K562 (cell line): ENCODE measurements at regions not wholly inside any gene's neighbourhood (a gene's known extent, or its start where the extent isn't known, plus 50 kb on each side); places are given as distances from the start of the nearest gene placed in this dataset.
"Not testable (repeated sequence)": the region's sequence is repeated elsewhere in the genome, so short reads cannot be mapped to it uniquely, and the experiment has no call there.

Source experiments
- ATAC-seq: fragments of 200-7000 bp; cut with Tn5 transposase; 3 replicates; pipeline ENCODE4 v1.9.1; 2020; ENCODE audit warnings: moderate library complexity
- BruUV-seq: library from RNA; stranded (reverse); fragments of 400-500 nt; replicated peaks from 2 replicates; lab custom pipeline; 2021; lab: Mats Ljungman, UMichigan
- CTCF ChIA-PET: fragments of 300-600 bp; formaldehyde crosslinking; extraction: SDS; loops from one replicate; lab custom pipeline; 2021; ENCODE audit warnings: low intra/inter-chr PET ratio; lab: Yijun Ruan, JAX
- POLR2A ChIA-PET: fragments of 300-600, 350-650 bp; sonication (Branson Sonifier 250); formaldehyde crosslinking; extraction: SDS; loops from one replicate; lab custom pipeline; 2021; ENCODE audit warnings: antibody characterized with exemption, inconsistent platforms; lab: Yijun Ruan, JAX
- DNase-seq, 4 experiments: peaks; one replicate each; pipeline versions ENCODE4 v3.0.0 to v3.0.0-alpha.2; 2011 to 2018; ENCODE audit warnings: low spot score in 3 of 4, mixed read lengths in 3 of 4; ENCODE audit errors: extremely low read depth in 1 of 4
- FAIRE-seq: peaks from 2 replicates; lab custom pipeline; 2011; peaks lifted over from hg19 to GRCh38; lab: Jason Lieb, UNC
- H2AFZ ChIP-seq: 2 replicates; pipeline ENCODE4 v1.6.0; 2011; ENCODE audit warnings: low read depth, low read length, control low read depth, inconsistent platforms
- H3K27ac ChIP-seq: fragments of 200-600 bp; 3 replicates; pipeline ENCODE4 v1.8.0; 2011; ENCODE audit warnings: low read depth, mild to moderate bottlenecking, control low read depth, inconsistent platforms, low read length, moderate library complexity, mixed read lengths; ENCODE audit errors: extremely low read depth
- H3K27me3 ChIP-seq, 2 experiments: fragments of 300-600 bp in 1 of 2; 2 replicates in 1 of 2; 3 replicates in 1 of 2; pipeline versions ENCODE4 v1.6.0 to v1.8.0; 2011; ENCODE audit warnings: inconsistent platforms in 2 of 2, low read length in 2 of 2, mild to moderate bottlenecking in 1 of 2, mixed read lengths in 1 of 2, moderate library complexity in 1 of 2; ENCODE audit not compliant: control insufficient read depth in 2 of 2, insufficient read depth in 2 of 2
- H3K36me3 ChIP-seq: fragments of 300-600 bp; 3 replicates; pipeline ENCODE4 v1.8.0; 2011; ENCODE audit warnings: mild to moderate bottlenecking, low read length, inconsistent platforms; ENCODE audit not compliant: control insufficient read depth, insufficient read depth
- H3K4me1 ChIP-seq, 2 experiments: fragments of 200-600 bp in 1 of 2; replicated peaks in 1 of 2; 2 replicates in 1 of 2; 3 replicates in 1 of 2; pipeline versions ENCODE4 v1.5.1 to v1.8.0; 2011; ENCODE audit warnings: inconsistent platforms in 2 of 2, low read length in 2 of 2, mild to moderate bottlenecking in 1 of 2, mixed read lengths in 1 of 2, moderate library complexity in 1 of 2; ENCODE audit not compliant: control insufficient read depth in 2 of 2, insufficient read depth in 2 of 2
- H3K4me2 ChIP-seq: 2 replicates; pipeline ENCODE4 v1.6.1; 2011; ENCODE audit warnings: low read length, control low read depth, inconsistent platforms, mixed read lengths; ENCODE audit not compliant: insufficient read depth
- H3K4me3 ChIP-seq: fragments of 200-600 bp; sonication (generic), shearing (Covaris generic); 2 replicates; pipeline ENCODE4 v1.5.1; 2016; ENCODE audit warnings: control low read depth, inconsistent platforms
- H3K79me2 ChIP-seq: fragments of 200-600 bp; 3 replicates; pipeline ENCODE4 v1.8.0; 2011; ENCODE audit warnings: low read length, inconsistent platforms; ENCODE audit not compliant: control insufficient read depth, insufficient read depth
- H3K9ac ChIP-seq, 2 experiments: 2 replicates each; pipeline versions ENCODE4 v1.6.0 to v1.6.1; 2011; ENCODE audit warnings: low read depth in 2 of 2, low read length in 2 of 2, control low read depth in 1 of 2, inconsistent platforms in 1 of 2, mild to moderate bottlenecking in 1 of 2, mixed read lengths in 1 of 2; ENCODE audit not compliant: insufficient read depth in 1 of 2
- H3K9me1 ChIP-seq: one replicate; pipeline ENCODE4 v1.6.0; 2011; ENCODE audit warnings: inconsistent platforms, mild to moderate bottlenecking, low read length, moderate library complexity; ENCODE audit not compliant: control insufficient read depth, insufficient read depth
- H3K9me3 ChIP-seq: replicated peaks from 2 replicates; pipeline ENCODE4 v1.5.1; 2011; ENCODE audit warnings: low read depth, low read length, inconsistent platforms; ENCODE audit not compliant: control insufficient read depth, insufficient read depth
- H4K20me1 ChIP-seq: replicated peaks from 2 replicates; pipeline ENCODE4 v1.6.1; 2011; ENCODE audit warnings: low read length, inconsistent platforms, mixed read lengths; ENCODE audit not compliant: control insufficient read depth, insufficient read depth
- ATF3 ChIP-seq, 2 experiments: fragments of 450-650 bp in 1 of 2; sonication (generic) in 1 of 2; formaldehyde crosslinking in 1 of 2; IDR thresholded peaks in 1 of 2; conservative IDR thresholded peaks in 1 of 2; 2 replicates each; pipeline versions ENCODE4 v1.6.1 to v1.8.1; 2016 to 2023; ENCODE audit warnings: mild to moderate bottlenecking in 2 of 2, moderate library complexity in 2 of 2, inconsistent platforms in 1 of 2, missing genetic modification reagents in 1 of 2
- BCOR ChIP-seq: fragments of 450-650 bp; IDR thresholded peaks from 2 replicates; pipeline ENCODE4 v1.6.1; 2016
- EGR1 ChIP-seq: fragments of 450-650 bp; conservative IDR thresholded peaks from 2 replicates; pipeline ENCODE4 v1.6.1; 2017; ENCODE audit warnings: mild to moderate bottlenecking
- FOS ChIP-seq: IDR thresholded peaks from 3 replicates; pipeline ENCODE4 v1.6.1; 2011; ENCODE audit not compliant: insufficient read length; ENCODE audit errors: extremely low read depth
- HDAC2 ChIP-seq: fragments of 450-650 bp; IDR thresholded peaks from 2 replicates; pipeline ENCODE4 v1.6.1; 2016; ENCODE audit warnings: mild to moderate bottlenecking
- JUN ChIP-seq, 2 experiments: sonication (generic) in 1 of 2; formaldehyde crosslinking in 1 of 2; IDR thresholded peaks; 2 replicates each; pipeline versions ENCODE4 v1.6.1 to v1.8.0; 2012 to 2022; ENCODE audit warnings: borderline replicate concordance in 2 of 2, mild to moderate bottlenecking in 2 of 2, improper control_type of control experiment in 1 of 2, low read depth in 1 of 2, low read length in 1 of 2, missing genetic modification reagents in 1 of 2
- JUND ChIP-seq, 2 experiments: IDR thresholded peaks; 2 replicates in 1 of 2; 3 replicates in 1 of 2; pipeline ENCODE4 v1.6.1; 2011; ENCODE audit warnings: borderline replicate concordance in 2 of 2, low read depth in 2 of 2, low read length in 2 of 2, improper control_type of control experiment in 1 of 2, missing biosample characterization in 1 of 2, missing genetic modification characterization in 1 of 2, missing genetic modification reagents in 1 of 2
- KDM1A ChIP-seq, 2 experiments: fragments of 450-650 bp; IDR thresholded peaks; 2 replicates each; pipeline ENCODE4 v1.6.1; 2016; ENCODE audit warnings: mild to moderate bottlenecking in 2 of 2
- KHSRP ChIP-seq: fragments of 450-650 bp; IDR thresholded peaks from 2 replicates; pipeline ENCODE4 v1.6.1; 2017
- MTA3 ChIP-seq: fragments of 450-650 bp; formaldehyde crosslinking; IDR thresholded peaks from 2 replicates; pipeline ENCODE4 v1.6.1; 2017; ENCODE audit warnings: mild to moderate bottlenecking, borderline replicate concordance
- NFIC ChIP-seq: fragments of 450-650 bp; IDR thresholded peaks from 2 replicates; pipeline ENCODE4 v1.6.1; 2017; ENCODE audit warnings: mild to moderate bottlenecking, inconsistent platforms
- NFIX ChIP-seq: fragments of 250-450 bp; sonication (Bioruptor Pico); IDR thresholded peaks from 2 replicates; pipeline ENCODE4 v1.4.0; 2020; ENCODE audit warnings: low read depth, mild to moderate bottlenecking, moderate library complexity
- SMARCE1 ChIP-seq: fragments of 450-650 bp; IDR thresholded peaks from 2 replicates; pipeline ENCODE4 v1.7.1; 2016; ENCODE audit warnings: mild to moderate bottlenecking
- USF2 ChIP-seq: sonication (generic); formaldehyde crosslinking; IDR thresholded peaks from 2 replicates; pipeline ENCODE4 v1.5.0; 2020; ENCODE audit warnings: missing genetic modification reagents
- ZNF12 ChIP-seq: sonication (generic); formaldehyde crosslinking; IDR thresholded peaks from 2 replicates; pipeline ENCODE4 v1.4.0; 2020; ENCODE audit warnings: mild to moderate bottlenecking, missing genetic modification reagents
- WGBS: fragments of 100-300 bp; shearing (Covaris generic); methylation state at CpG from one replicate; pipeline ENCODE4 v1.1.6; 2016; ENCODE audit warnings: low coverage, mixed read lengths; ENCODE audit not compliant: insufficient coverage; ENCODE audit errors: missing lambda C conversion rate; 5-methylcytosine and 5-hydroxymethylcytosine counted together
- in situ Hi-C: fragments of 300-500 bp; cut with MboI; formaldehyde crosslinking; loops from 4 replicates; pipeline ENCODE4 v1.15.0; 2018; ENCODE audit warnings: inconsistent platforms, mixed read lengths
- intact Hi-C: fragments of 100-400 bp; cut with micrococcal nuclease; formaldehyde crosslinking; loops from 2 replicates; pipeline ENCODE4 v1.14.2; 2022

GRCh38 chr17:33882677-33883076 lies 372.4 kb upstream of the CCL2 start:
- H4K20me1 ChIP-seq, BruUV-seq, POLR2A ChIA-PET, CTCF ChIA-PET, DNase-seq, H3K9me3 ChIP-seq, H3K36me3 ChIP-seq, intact Hi-C loops, H3K9me1 ChIP-seq, in situ Hi-C loops, H3K27me3 ChIP-seq, FAIRE-seq, H2AFZ ChIP-seq, H3K4me3 ChIP-seq, H3K27ac ChIP-seq, H3K9ac ChIP-seq: not testable (repeated sequence)
- H3K4me1 ChIP-seq: peaks cover 10 to 20% of the 10 kb centered on the region in 2 experiments; a peak in 4 of 5 replicates
- no CpG with 5 or more reads among the region's 3 CpGs for WGBS
- peak; percentile 38 to 65; a peak in 1 of 4 replicates for TF ChIP-seq KDM1A (IDR thresholded peaks at IDR 0.05)
- TF ChIP-seq NFIX: peak; percentile 33; the same call in 1 of the 2 replicates
- peak; percentile 80 for TF ChIP-seq BCOR
- TF ChIP-seq HDAC2: 0 out of 2 replicates have a peak, but pooled peaks have one; percentile 22
- TF ChIP-seq NFIC: peak; percentile 79
- TF ChIP-seq, all 486 proteins: peak for 5; not testable (repeated sequence) for 481
- H3K4me2 ChIP-seq, H3K79me2 ChIP-seq, ATAC-seq: not testable (repeated sequence)

- ChIA-PET CTCF (no interaction called here), POLR2A (interaction anchor here (0.7 to 1.8 kb wide), 4 partner anchors 17 to 96 kb away, joined by 3 to 5 read pairs (median 4); no protein-coding TSS in a partner anchor)
- Histone ChIP-seq H4K20me1 (no peaks in the 10 kb centered on the region), H3K36me3 (no peaks in the 10 kb centered on the region), H3K27ac (peak overlapping the region; percentile 65), H3K9me1 (no peaks in the 10 kb centered on the region), H3K4me2 (peak overlapping the region; percentile 42), H3K9me3 (no peaks in the 10 kb centered on the region), H3K4me3 (no peak overlapping the region), H2AFZ (peak overlapping the region; percentile 58), H3K9ac (peak overlapping the region; percentile 22 to 48; a peak in 3 of 4 replicates), H3K27me3 (no peaks in the 10 kb centered on the region), H3K79me2 (no peaks in the 10 kb centered on the region), H3K4me1 (peaks cover 22 to 58% of the 10 kb centered on the region in 2 experiments; a peak in 4 of 5 replicates)
- no TSS peak for BruUV-seq
- FAIRE-seq: no peak
- ATAC-seq: no peak; the same call in 2 of the 3 replicates
- DNase-seq: peak; percentile 54 to 61 (median 55)
- 24% methylated on average over 3 of the region's 3 CpGs for whole genome bisulfite sequencing
- in situ Hi-C loops (no loop called here), intact Hi-C loops (loop anchor here (2.0 kb wide), 2 partner anchors 14 to 16 kb away; no protein-coding TSS in a partner anchor)
- peak; percentile 40; the same call in 1 of the 2 replicates for TF ChIP-seq USF2
- TF ChIP-seq EGR1: peak; percentile 44
- peak; percentile 81 for TF ChIP-seq JUND (IDR thresholded peaks at IDR 0.05; ENCODE audit: borderline replicate concordance, low read depth, low read length)
- TF ChIP-seq JUND (tag; IDR thresholded peaks at IDR 0.05; ENCODE audit: borderline replicate concordance, low read depth, low read length): no peak; the same call in 1 of the 3 replicates
- TF ChIP-seq ZNF12 (CRISPR knock-in tag): no peak
- TF ChIP-seq MTA3: 0 out of 2 replicates have a peak, but pooled peaks have one; percentile 20
- TF ChIP-seq SMARCE1: peak; percentile 15; the same call in 1 of the 2 replicates
- TF ChIP-seq ATF3 (IDR thresholded peaks at IDR 0.05): peak; percentile 80
- no peak for TF ChIP-seq ATF3 (CRISPR knock-in tag; conservative IDR thresholded peaks at IDR 0.05)
- TF ChIP-seq JUN (IDR thresholded peaks at IDR 0.05; ENCODE audit: borderline replicate concordance, low read depth, low read length): peak; percentile 56; the same call in 1 of the 2 replicates
- no peak for TF ChIP-seq JUN (CRISPR knock-in tag; IDR thresholded peaks at IDR 0.05; ENCODE audit: borderline replicate concordance)
- peak; percentile 58 for TF ChIP-seq FOS
- no peak for TF ChIP-seq KHSRP
Measured at GRCh38 chr17:33888455-33888854, 366.6 kb upstream of the CCL2 start.
